22Rv1 (cell line): ENCODE measurements at regions not wholly inside any gene's neighbourhood (a gene's known extent, or its start where the extent isn't known, plus 50 kb on each side); places are given as distances from the start of the nearest gene placed in this dataset.

Source experiments
- CTCF ChIP-seq: fragments of 450-650 bp; IDR thresholded peaks from 2 replicates; pipeline ENCODE4 v1.5.1; 2017; ENCODE audit warnings: mild to moderate bottlenecking
- ZFX ChIP-seq: fragments of 450-650 bp; IDR thresholded peaks from 2 replicates; pipeline ENCODE4 v1.6.1; 2017; ENCODE audit warnings: antibody characterized with exemption, borderline replicate concordance

DNA sequence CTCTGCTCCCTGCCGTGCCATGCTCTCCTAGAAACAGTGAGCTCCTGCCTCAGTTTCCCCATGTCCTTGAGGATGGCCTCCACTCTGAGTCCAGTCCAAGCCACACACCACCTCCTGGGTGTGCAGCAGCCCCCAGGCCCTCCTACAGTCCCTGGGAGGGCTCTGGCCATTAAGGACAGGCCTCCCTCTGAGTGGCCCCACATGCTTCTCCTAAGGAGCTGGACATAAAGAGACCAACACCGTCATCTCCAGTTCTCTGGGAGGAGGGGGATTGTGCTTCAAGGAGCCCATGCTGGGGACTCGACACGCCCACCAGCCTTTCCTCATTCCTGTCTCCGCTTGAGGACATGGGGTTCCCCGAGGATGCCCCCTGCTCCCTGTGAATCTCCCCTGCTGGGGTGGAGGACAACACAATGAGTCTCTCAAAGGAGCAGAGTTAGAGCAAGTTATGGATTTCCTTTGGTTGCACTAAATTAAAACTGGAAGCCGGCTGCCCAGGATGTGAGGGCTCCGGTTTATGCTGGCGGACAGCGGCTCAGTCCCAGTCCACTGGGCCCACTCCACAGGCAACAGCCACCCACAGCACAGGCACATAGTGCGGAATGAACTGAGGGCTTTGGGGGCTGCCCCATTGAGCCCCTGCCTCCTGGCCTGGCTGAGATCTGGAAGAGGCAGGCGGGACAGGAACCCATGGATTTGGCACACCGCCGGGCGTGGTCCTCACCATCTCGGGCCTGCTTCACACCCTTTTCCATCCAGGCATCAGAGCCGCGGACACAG is 165.6 kb upstream of the IQSEC1 start:
- no peak for TF ChIP-seq CTCF
- no peak for TF ChIP-seq ZFX
